ENCODE measurements at regions not wholly inside any gene's neighbourhood (a gene's known extent, or its start where the extent isn't known, plus 50 kb on each side); places are given as distances from the start of the nearest gene placed in this dataset.

- ATAC-seq = no peak
- TF ChIP-seq OSR1 (CRISPR knock-in tag; IDR thresholded peaks at IDR 0.05) = no peak
- no peak for TF ChIP-seq ZNF565 (CRISPR knock-in tag; conservative IDR thresholded peaks at IDR 0.05; ENCODE audit: low read depth)
- TF ChIP-seq TSHZ2 (CRISPR knock-in tag; IDR thresholded peaks at IDR 0.05) = no peak
- no peak for TF ChIP-seq RARB (CRISPR knock-in tag; IDR thresholded peaks at IDR 0.05)
- TF ChIP-seq SNAI2 (CRISPR knock-in tag; IDR thresholded peaks at IDR 0.05) = no peak
- no peak for TF ChIP-seq CREB5 (CRISPR knock-in tag; IDR thresholded peaks at IDR 0.05; ENCODE audit: low read depth)
- no peak for TF ChIP-seq PATZ1 (CRISPR knock-in tag; IDR thresholded peaks at IDR 0.05; ENCODE audit: borderline replicate concordance)
- TF ChIP-seq ESRRG (CRISPR knock-in tag; IDR thresholded peaks at IDR 0.05) = no peak
- TF ChIP-seq CSRNP3 (CRISPR knock-in tag; IDR thresholded peaks at IDR 0.05) = no peak
Measured at GRCh38 chr12:18951218-18951617, 178.3 kb upstream of the PLEKHA5 start.

GRCh38 chr12:18953505-18953904, 176.0 kb upstream of the PLEKHA5 start:
- no peak for ATAC-seq
- TF ChIP-seq ZNF70 (CRISPR knock-in tag; IDR thresholded peaks at IDR 0.05) = no peak
- no peak for TF ChIP-seq POU6F1 (CRISPR knock-in tag; IDR thresholded peaks at IDR 0.05; ENCODE audit: borderline replicate concordance, low read depth)
- no peak for TF ChIP-seq CSRNP3 (CRISPR knock-in tag; IDR thresholded peaks at IDR 0.05)
- no peak for TF ChIP-seq ZC3H10 (CRISPR knock-in tag; IDR thresholded peaks at IDR 0.05)
- TF ChIP-seq SNAI2 (CRISPR knock-in tag; IDR thresholded peaks at IDR 0.05) = no peak
- TF ChIP-seq ZNF8 (CRISPR knock-in tag; IDR thresholded peaks at IDR 0.05) = no peak
- no peak for TF ChIP-seq TSHZ2 (CRISPR knock-in tag; IDR thresholded peaks at IDR 0.05)
- no peak for TF ChIP-seq PPARA (CRISPR knock-in tag; IDR thresholded peaks at IDR 0.05; ENCODE audit: borderline replicate concordance)
- TF ChIP-seq ISL1 (CRISPR knock-in tag; IDR thresholded peaks at IDR 0.05) = no peak
- no peak for TF ChIP-seq PATZ1 (CRISPR knock-in tag; IDR thresholded peaks at IDR 0.05; ENCODE audit: borderline replicate concordance)
- no peak for TF ChIP-seq ARNTL (CRISPR knock-in tag; IDR thresholded peaks at IDR 0.05; ENCODE audit: borderline replicate concordance, low read depth)
